ENCODE measurements at regions not wholly inside any gene's neighbourhood (a gene's known extent, or its start where the extent isn't known, plus 50 kb on each side); places are given as distances from the start of the nearest gene placed in this dataset.

DNA sequence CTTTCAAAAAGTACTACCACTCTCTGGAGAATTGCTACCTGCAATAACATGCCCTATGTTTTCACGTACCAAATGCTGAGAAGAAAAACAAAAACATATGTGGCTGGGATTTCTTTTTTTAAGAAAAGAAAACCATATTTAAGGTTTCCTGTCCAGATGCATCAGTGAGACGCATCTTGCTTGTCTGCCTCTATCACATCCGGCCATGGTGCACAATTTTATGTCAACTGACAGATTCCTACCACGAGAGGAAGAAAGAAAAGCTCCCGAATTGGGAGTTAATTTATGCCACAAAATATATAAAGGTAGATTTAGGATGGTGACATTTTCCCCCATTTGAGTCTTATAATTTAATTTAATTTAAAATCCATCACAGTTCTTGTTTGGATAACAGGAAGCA, 62.3 kb upstream of the COL24A1 start:
- Histone ChIP-seq H3K27me3 (ENCODE audit: control insufficient read depth in 2 of 2, insufficient read depth in 1 of 2, low read length in 1 of 2) (no peaks in the 10 kb centered on the region), H3K9me3 (ENCODE audit: control insufficient read depth in 2 of 2, insufficient read depth in 1 of 2, low read length in 1 of 2) (no peaks in the 10 kb centered on the region), H3K4me3 (ENCODE audit: low read length in 2 of 2) (no peak overlapping the region), H3K36me3 (ENCODE audit: control insufficient read depth in 2 of 2, insufficient read depth in 2 of 2, low read length in 1 of 2) (no peaks in the 10 kb centered on the region), H3K4me1 (ENCODE audit: control insufficient read depth in 2 of 2, insufficient read depth in 2 of 2, low read length in 2 of 2) (peaks cover 0 to 2% of the 10 kb centered on the region in 2 donors), H3K27ac (ENCODE audit: low read depth in 1 of 2, low read length in 1 of 2) (no peak overlapping the region)
- 6% methylated on average over 5 of the region's 5 CpGs for WGBS
- DNase-seq (ENCODE audit: low read depth in 6 of 9, low spot score in 9 of 9) = peak in 4 of 9 donors; percentile 5 to 50 (median 10)

GRCh38 chr1:86214605-86215004, 58.0 kb upstream of the COL24A1 start:
- Histone ChIP-seq H3K27me3 (ENCODE audit: control insufficient read depth in 2 of 2, insufficient read depth in 1 of 2, low read length in 1 of 2) (no peaks in the 10 kb centered on the region), H3K27ac (ENCODE audit: low read depth in 1 of 2, low read length in 1 of 2) (no peak overlapping the region), H3K9me3 (ENCODE audit: control insufficient read depth in 2 of 2, insufficient read depth in 1 of 2, low read length in 1 of 2) (no peaks in the 10 kb centered on the region), H3K36me3 (ENCODE audit: control insufficient read depth in 2 of 2, insufficient read depth in 2 of 2, low read length in 1 of 2) (no peaks in the 10 kb centered on the region), H3K4me3 (ENCODE audit: low read length in 2 of 2) (no peak overlapping the region), H3K4me1 (ENCODE audit: control insufficient read depth in 2 of 2, insufficient read depth in 2 of 2, low read length in 2 of 2) (peaks cover 0 to 2% of the 10 kb centered on the region in 2 donors)
- DNase-seq (ENCODE audit: low read depth in 6 of 9, low spot score in 9 of 9) = no peak
- 99% methylated on average over 2 of the region's 2 CpGs for WGBS

DNA sequence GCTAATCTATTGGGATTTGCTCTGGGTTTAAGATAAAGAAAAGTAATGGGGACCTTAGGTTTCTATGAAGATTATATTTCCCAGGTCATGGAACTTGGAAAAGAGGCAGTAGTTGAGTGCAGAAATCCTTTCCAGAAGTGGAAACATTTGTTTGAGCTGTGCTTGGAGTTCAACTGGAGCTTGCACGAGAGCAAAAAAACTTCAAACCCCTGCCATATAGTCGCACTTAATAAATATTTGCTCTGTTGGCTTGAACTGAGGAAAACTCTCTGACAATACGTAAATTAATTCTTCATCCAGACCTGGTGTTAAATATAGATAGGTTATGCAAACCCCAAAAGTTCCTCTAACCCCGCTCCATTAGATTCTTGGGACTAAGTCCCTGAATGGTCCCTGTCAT, 52.8 kb upstream of the COL24A1 start:
- Histone ChIP-seq H3K27ac (ENCODE audit: low read depth in 1 of 2, low read length in 1 of 2) (no peak overlapping the region), H3K4me3 (ENCODE audit: low read length in 2 of 2) (no peak overlapping the region), H3K27me3 (ENCODE audit: control insufficient read depth in 2 of 2, insufficient read depth in 1 of 2, low read length in 1 of 2) (no peaks in the 10 kb centered on the region), H3K36me3 (ENCODE audit: control insufficient read depth in 2 of 2, insufficient read depth in 2 of 2, low read length in 1 of 2) (no peaks in the 10 kb centered on the region), H3K4me1 (ENCODE audit: control insufficient read depth in 2 of 2, insufficient read depth in 2 of 2, low read length in 2 of 2) (no peaks in the 10 kb centered on the region), H3K9me3 (ENCODE audit: control insufficient read depth in 2 of 2, insufficient read depth in 1 of 2, low read length in 1 of 2) (no peaks in the 10 kb centered on the region)
- no peak for DNase-seq (ENCODE audit: low read depth in 6 of 9, low spot score in 9 of 9)
- WGBS = 97% methylated on average over 4 of the region's 4 CpGs

GRCh38 chr1:86207323-86207722, 50.8 kb upstream of the COL24A1 start:
- 80% methylated on average over 2 of the region's 2 CpGs for WGBS
- DNase-seq (ENCODE audit: low read depth in 6 of 9, low spot score in 9 of 9) = no peak

More at GRCh38 chr1:86207323-86207722, 50.8 kb upstream of the COL24A1 start:
- H3K27me3 ChIP-seq (ENCODE audit: control insufficient read depth in 2 of 2, insufficient read depth in 1 of 2, low read length in 1 of 2) = no peaks in the 10 kb centered on the region
- H3K36me3 ChIP-seq (ENCODE audit: control insufficient read depth in 2 of 2, insufficient read depth in 2 of 2, low read length in 1 of 2) = no peaks in the 10 kb centered on the region
- no peak overlapping the region for H3K27ac ChIP-seq (ENCODE audit: low read depth in 1 of 2, low read length in 1 of 2)
- no peaks in the 10 kb centered on the region for H3K4me1 ChIP-seq (ENCODE audit: control insufficient read depth in 2 of 2, insufficient read depth in 2 of 2, low read length in 2 of 2)
- H3K9me3 ChIP-seq (ENCODE audit: control insufficient read depth in 2 of 2, insufficient read depth in 1 of 2, low read length in 1 of 2) = no peaks in the 10 kb centered on the region
- no peak overlapping the region for H3K4me3 ChIP-seq (ENCODE audit: low read length in 2 of 2)
